MM.1S (cell line): ENCODE measurements at regions not wholly inside any gene's neighbourhood (a gene's known extent, or its start where the extent isn't known, plus 50 kb on each side); places are given as distances from the start of the nearest gene placed in this dataset.

Source experiments
- DNase-seq: peaks from one replicate; pipeline ENCODE4 v3.0.0-alpha.2; 2015
- H2AFZ ChIP-seq: fragments of 300-600 bp; sonication (generic); 2 replicates; pipeline ENCODE4 v1.6.0; 2016; ENCODE audit warnings: antibody characterized with exemption, low read length
- H3F3A ChIP-seq: fragments of 300-600 bp; sonication (generic); 2 replicates; pipeline ENCODE4 v1.6.1; 2016; ENCODE audit warnings: mild to moderate bottlenecking, antibody characterized with exemption, low read length, moderate library complexity, mixed read lengths; ENCODE audit not compliant: insufficient read depth
- H3K27ac ChIP-seq: fragments of 300-600 bp; sonication (generic); 2 replicates; pipeline ENCODE4 v1.5.1; 2016; ENCODE audit warnings: mild to moderate bottlenecking, low read length
- H3K27me3 ChIP-seq: fragments of 300-600 bp; sonication (generic); replicated peaks from 2 replicates; pipeline ENCODE4 v1.6.0; 2016; ENCODE audit warnings: low read length; ENCODE audit not compliant: insufficient read depth
- H3K36me3 ChIP-seq: fragments of 300-600 bp; sonication (generic); replicated peaks from 2 replicates; pipeline ENCODE4 v1.6.1; 2016; ENCODE audit warnings: mild to moderate bottlenecking, low read length, mixed read lengths; ENCODE audit not compliant: insufficient read depth
- H3K4me1 ChIP-seq: fragments of 300-600 bp; sonication (generic); 2 replicates; pipeline ENCODE4 v1.6.1; 2016; ENCODE audit warnings: low read length, mixed read lengths
- H3K4me2 ChIP-seq: fragments of 300-600 bp; sonication (generic); 2 replicates; pipeline ENCODE4 v1.6.0; 2016; ENCODE audit warnings: low read depth, low read length
- H3K4me3 ChIP-seq: fragments of 300-600 bp; sonication (generic); 2 replicates; pipeline ENCODE4 v1.5.1; 2016; ENCODE audit warnings: low read length, mixed read lengths
- H3K79me2 ChIP-seq: fragments of 300-600 bp; sonication (generic); 2 replicates; pipeline ENCODE4 v1.6.1; 2016; ENCODE audit warnings: mixed run types, low read length, mixed read lengths
- H3K9ac ChIP-seq: fragments of 300-600 bp; sonication (generic); 2 replicates; pipeline ENCODE4 v1.6.1; 2016; ENCODE audit warnings: low read length, mixed read lengths
- H3K9me2 ChIP-seq: fragments of 300-600 bp; sonication (generic); replicated peaks from 2 replicates; pipeline ENCODE4 v1.6.1; 2016; ENCODE audit warnings: mild to moderate bottlenecking, low read length, mixed read lengths; ENCODE audit not compliant: insufficient read depth
- H3K9me3 ChIP-seq: fragments of 300-600 bp; sonication (generic); replicated peaks from 2 replicates; pipeline ENCODE4 v1.6.1; 2016; ENCODE audit warnings: mild to moderate bottlenecking, low read length, mixed read lengths; ENCODE audit not compliant: insufficient read depth
- H4K20me1 ChIP-seq: fragments of 300-600 bp; sonication (generic); 2 replicates; pipeline ENCODE4 v1.6.1; 2016; ENCODE audit warnings: mild to moderate bottlenecking, low read length, moderate library complexity, mixed read lengths; ENCODE audit not compliant: insufficient read depth
- CTCF ChIP-seq: fragments of 300-600 bp; sonication (generic); IDR thresholded peaks from 2 replicates; pipeline ENCODE4 v1.5.1; 2016; ENCODE audit warnings: antibody characterized with exemption, low read length, mixed read lengths
- EZH2 ChIP-seq: fragments of 300-600 bp; sonication (generic); optimal IDR thresholded peaks from 2 replicates; pipeline ENCODE3; 2017; ENCODE audit warnings: low read depth, mild to moderate bottlenecking, antibody characterized with exemption, low read length, mixed read lengths
- EZH2phosphoT487 ChIP-seq: fragments of 300-600 bp; sonication (generic); IDR thresholded peaks from 2 replicates; pipeline ENCODE4 v1.6.1; 2018; ENCODE audit warnings: antibody characterized with exemption, low read length

- Histone ChIP-seq H3K27me3 (no peaks in the 10 kb centered on the region), H3K27ac (no peak overlapping the region), H3K79me2 (no peaks in the 10 kb centered on the region), H3K9ac (no peak overlapping the region), H3K36me3 (no peaks in the 10 kb centered on the region), H3F3A (no peaks in the 10 kb centered on the region), H3K4me2 (no peak overlapping the region), H3K9me2 (no peaks in the 10 kb centered on the region), H3K4me1 (no peaks in the 10 kb centered on the region), H3K4me3 (no peak overlapping the region), H3K9me3 (no peaks in the 10 kb centered on the region), H4K20me1 (no peaks in the 10 kb centered on the region), H2AFZ (no peak overlapping the region)
- TF ChIP-seq EZH2 (no peak), EZH2phosphoT487 (no peak), CTCF (no peak)
- DNase-seq, result no peak
Observed at GRCh38 chrX:28278726-28279125, 297.5 kb upstream of the DCAF8L1 start.

- Histone ChIP-seq H3K36me3 (no peaks in the 10 kb centered on the region), H3K9me3 (no peaks in the 10 kb centered on the region), H3K27ac (no peak overlapping the region), H3K4me3 (no peak overlapping the region), H3K27me3 (no peaks in the 10 kb centered on the region), H2AFZ (no peak overlapping the region), H4K20me1 (no peaks in the 10 kb centered on the region), H3K4me1 (no peaks in the 10 kb centered on the region), H3F3A (no peaks in the 10 kb centered on the region), H3K9me2 (no peaks in the 10 kb centered on the region), H3K9ac (no peak overlapping the region), H3K4me2 (no peak overlapping the region), H3K79me2 (no peaks in the 10 kb centered on the region)
- DNase-seq, result no peak
- TF ChIP-seq CTCF (no peak), EZH2phosphoT487 (no peak), EZH2 (no peak)
Observed at GRCh38 chrX:28278251-28278650, 297.0 kb upstream of the DCAF8L1 start.

DNA sequence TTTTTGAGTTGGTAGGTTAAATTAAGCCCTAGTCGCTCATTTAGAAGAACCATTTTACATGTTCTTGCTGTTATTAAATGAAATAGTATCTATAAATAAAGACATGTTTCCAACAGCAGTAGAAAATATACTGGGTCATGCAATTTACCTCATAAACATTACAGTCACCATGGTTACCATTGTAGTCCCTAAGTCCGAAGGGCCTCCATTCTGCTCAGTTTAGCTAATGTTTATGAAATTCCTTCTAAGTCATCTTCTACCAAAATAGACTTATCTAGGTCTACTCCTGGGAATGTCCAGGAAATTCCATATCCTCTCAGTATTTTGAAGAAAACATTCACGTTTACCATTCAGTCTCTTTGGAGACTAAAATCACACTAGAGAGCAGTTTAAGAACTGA lies 292.5 kb upstream of the DCAF8L1 start:
- Histone ChIP-seq H3K9me2 (no peaks in the 10 kb centered on the region), H3K4me2 (no peak overlapping the region), H3K9me3 (no peaks in the 10 kb centered on the region), H3K27ac (no peak overlapping the region), H3K79me2 (no peaks in the 10 kb centered on the region), H3K4me3 (no peak overlapping the region), H3K9ac (no peak overlapping the region), H3K36me3 (no peaks in the 10 kb centered on the region), H3K27me3 (no peaks in the 10 kb centered on the region), H2AFZ (no peak overlapping the region), H3F3A (no peaks in the 10 kb centered on the region), H3K4me1 (no peaks in the 10 kb centered on the region), H4K20me1 (no peaks in the 10 kb centered on the region)
- DNase-seq, result no peak
- TF ChIP-seq EZH2, result no peak
- no peak for TF ChIP-seq CTCF
- no peak for TF ChIP-seq EZH2phosphoT487

DNA sequence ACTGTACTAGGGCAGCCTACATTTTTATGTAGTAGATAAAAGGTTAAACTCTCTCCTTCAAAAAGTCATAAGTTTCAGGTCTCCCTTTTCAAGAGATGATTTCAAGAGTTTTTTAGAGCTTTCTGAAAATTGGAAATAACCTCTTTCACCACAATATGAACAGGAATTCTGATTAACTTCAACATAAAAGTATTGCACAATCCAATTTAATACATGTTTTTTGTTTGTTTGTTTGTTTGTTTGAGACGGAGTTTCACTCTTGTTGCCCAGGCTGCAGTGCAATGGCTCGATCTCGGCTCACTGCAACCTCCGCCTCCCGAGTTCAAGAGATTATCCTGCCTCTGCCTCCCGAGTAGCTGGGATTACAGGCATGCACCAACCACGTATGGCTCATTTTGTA lies 265.4 kb upstream of the DCAF8L1 start:
- H3K79me2 ChIP-seq, result no peaks in the 10 kb centered on the region
- H2AFZ ChIP-seq, result no peak overlapping the region
- no peaks in the 10 kb centered on the region for H3K36me3 ChIP-seq
- no peaks in the 10 kb centered on the region for H3K4me1 ChIP-seq
- H4K20me1 ChIP-seq, result no peaks in the 10 kb centered on the region
- no peak overlapping the region for H3K4me2 ChIP-seq
- H3K9ac ChIP-seq, result no peak overlapping the region
- H3K27me3 ChIP-seq, result no peaks in the 10 kb centered on the region
- TF ChIP-seq CTCF (no peak), EZH2phosphoT487 (no peak), EZH2 (no peak)
- no peaks in the 10 kb centered on the region for H3K9me3 ChIP-seq
- H3K9me2 ChIP-seq, result no peaks in the 10 kb centered on the region
- no peak overlapping the region for H3K27ac ChIP-seq
- H3F3A ChIP-seq, result no peaks in the 10 kb centered on the region
- no peak overlapping the region for H3K4me3 ChIP-seq
- no peak for DNase-seq
